GDM1 (cell line): ENCODE measurements at regions not wholly inside any gene's neighbourhood (a gene's known extent, or its start where the extent isn't known, plus 50 kb on each side); places are given as distances from the start of the nearest gene placed in this dataset.

Source experiments
- DNase-seq: peaks from one replicate; lab custom pipeline; 2025; lab: John Stamatoyannopoulos, UW

- no peak for DNase-seq
These were observed 824.5 kb downstream of the AACS start for GRCh38 chr12:125889742-125890141.

GRCh38 chr12:125890366-125890905 lies 825.2 kb downstream of the AACS start:
- DNase-seq: no peak

GRCh38 chr12:125890971-125891370 lies 825.7 kb downstream of the AACS start:
- no peak for DNase-seq

- no peak for DNase-seq
These were observed 827.0 kb downstream of the AACS start for GRCh38 chr12:125892276-125892675.

- no peak for DNase-seq
These were observed 837.8 kb downstream of the AACS start for GRCh38 chr12:125902991-125903390.

- no peak for DNase-seq
These were observed 842.1 kb downstream of the AACS start for GRCh38 chr12:125907351-125907750.

GRCh38 chr12:125919856-125920470 lies 854.7 kb downstream of the AACS start:
- no peak for DNase-seq

GRCh38 chr12:125922330-125922729 lies 857.1 kb downstream of the AACS start:
- no peak for DNase-seq

- DNase-seq: no peak
These were observed 871.3 kb downstream of the AACS start for GRCh38 chr12:125936502-125936901.

- no peak for DNase-seq
These were observed 879.2 kb downstream of the AACS start for GRCh38 chr12:125944446-125944845.

- DNase-seq: no peak
These were observed 884.2 kb downstream of the AACS start for GRCh38 chr12:125949471-125949870.

- DNase-seq: no peak
These were observed 889.1 kb downstream of the AACS start for GRCh38 chr12:125954362-125954761.

- no peak for DNase-seq
These were observed 891.0 kb downstream of the AACS start for GRCh38 chr12:125956186-125956585.

GRCh38 chr12:125966641-125967040 lies 901.4 kb downstream of the AACS start:
- no peak for DNase-seq

- no peak for DNase-seq
These were observed 903.2 kb downstream of the AACS start for GRCh38 chr12:125968413-125968812.

- no peak for DNase-seq
These were observed 906.7 kb downstream of the AACS start for GRCh38 chr12:125971981-125972380.

GRCh38 chr12:125978286-125978685 lies 913.1 kb downstream of the AACS start:
- DNase-seq: no peak

GRCh38 chr12:125981610-125982253 lies 916.5 kb downstream of the AACS start:
- DNase-seq: no peak

- DNase-seq: no peak
These were observed 918.0 kb downstream of the AACS start for GRCh38 chr12:125983094-125983783.

- no peak for DNase-seq
These were observed 918.7 kb downstream of the AACS start for GRCh38 chr12:125983784-125984500.

- DNase-seq: no peak
These were observed 923.3 kb downstream of the AACS start for GRCh38 chr12:125988545-125988944.

- DNase-seq: no peak
These were observed 924.5 kb downstream of the AACS start for GRCh38 chr12:125989696-125990095.
